ENCODE measurements at regions not wholly inside any gene's neighbourhood (a gene's known extent, or its start where the extent isn't known, plus 50 kb on each side); places are given as distances from the start of the nearest gene placed in this dataset.

GRCh38 chr14:99996951-99997571 is 68.2 kb upstream of the EVL start:
- Histone ChIP-seq H3K4me1 (ENCODE audit: control insufficient read depth, insufficient read depth, low read length) (peaks cover 7% of the 10 kb centered on the region; the same call in 1 of the 2 replicates), H3K27me3 (replicated peaks in 1 of 2; ENCODE audit: control insufficient read depth in 2 of 2, insufficient read depth in 2 of 2, low read length in 1 of 2) (no peaks in the 10 kb centered on the region; a peak in 1 of 4 replicates), H3K4me3 (no peak overlapping the region), H4K20me1 (ENCODE audit: control insufficient read depth, insufficient read depth) (no peaks in the 10 kb centered on the region), H3K9ac (ENCODE audit: control insufficient read depth, insufficient read depth, low read length) (no peak overlapping the region), H3K4me2 (ENCODE audit: control insufficient read depth, insufficient read depth) (no peak overlapping the region), H3K27ac (ENCODE audit: control insufficient read depth, insufficient read depth) (no peak overlapping the region), H3K79me2 (ENCODE audit: control insufficient read depth, insufficient read depth, low read length) (no peaks in the 10 kb centered on the region), H3K36me3 (ENCODE audit: control insufficient read depth in 2 of 2, insufficient read depth in 2 of 2, low read length in 1 of 2) (no peaks in the 10 kb centered on the region), H3K9me3 (replicated peaks; ENCODE audit: control insufficient read depth, insufficient read depth, low read length) (no peaks in the 10 kb centered on the region), H2AFZ (ENCODE audit: control insufficient read depth, low read depth, low read length) (no peak overlapping the region)
- in situ Hi-C loops (cut with MboI): no loop called here
- intact Hi-C loops (cut with micrococcal nuclease; ENCODE audit: unreplicated experiment): loop anchor here (5.0 kb wide), 1 partner anchor 70 kb away; the partner anchor contains the start of gene EVL
- CTCF ChIA-PET: interaction anchor here (0.6 to 4.0 kb wide), 8 partner anchors 9 to 108 kb away, joined by 3 to 27 read pairs (median 3); no protein-coding TSS in a partner anchor
- no peak for DNase-seq (ENCODE audit: low read depth, low spot score)
- POLR2A ChIA-PET: interaction anchor here (0.6 kb wide), 1 partner anchor 23 kb away, joined by 3 read pairs; no protein-coding TSS in a partner anchor
- RAD21 ChIA-PET (ENCODE audit: unreplicated experiment): interaction anchor here (1.9 kb wide), 1 partner anchor 14 kb away, joined by 4 read pairs; no protein-coding TSS in a partner anchor
- WGBS (ENCODE audit: insufficient coverage, insufficient replicate concordance, low lambda C conversion rate, missing lambda C conversion rate): 44% methylated on average over 5 of the region's 5 CpGs
- no peak for ATAC-seq
- no TSS peak for BruUV-seq (replicated peaks)
- SMC1A ChIA-PET (ENCODE audit: uncharacterized antibody, unreplicated experiment): interaction anchor here (0.7 to 1.9 kb wide), 4 partner anchors 13 to 144 kb away, joined by 3 to 8 read pairs (median 4); no protein-coding TSS in a partner anchor
- no peak for FAIRE-seq
- no peak for TF ChIP-seq NFYB (IDR thresholded peaks at IDR 0.05; ENCODE audit: insufficient read depth, low read depth, low read length)
- TF ChIP-seq CBX3 (IDR thresholded peaks at IDR 0.05; ENCODE audit: borderline replicate concordance, low read depth): no peak
- TF ChIP-seq E2F8 (IDR thresholded peaks at IDR 0.05; ENCODE audit: low read depth, partially characterized antibody): no peak
- no peak for TF ChIP-seq TBL1XR1 (IDR thresholded peaks at IDR 0.05; ENCODE audit: low read depth, low read length)
- TF ChIP-seq NKRF (conservative IDR thresholded peaks at IDR 0.05): no peak
- TF ChIP-seq GATAD2B (conservative IDR thresholded peaks at IDR 0.05; ENCODE audit: low read depth): no peak
- no peak for TF ChIP-seq ZBTB40 (IDR thresholded peaks at IDR 0.05; ENCODE audit: borderline replicate concordance)
- TF ChIP-seq SRF (IDR thresholded peaks at IDR 0.05; ENCODE audit: low read depth in 2 of 2, low read length in 2 of 2): no peak
- TF ChIP-seq SP1 (IDR thresholded peaks at IDR 0.05; ENCODE audit: low read depth, low read length): no peak
- TF ChIP-seq TAF1 (IDR thresholded peaks at IDR 0.05; ENCODE audit: borderline replicate concordance, low read depth, low read length): no peak
- TF ChIP-seq ZNF24 (IDR thresholded peaks at IDR 0.05): no peak
- no peak for TF ChIP-seq MLLT1 (IDR thresholded peaks at IDR 0.05)
- no peak for TF ChIP-seq PAX8 (IDR thresholded peaks at IDR 0.05)
